HG03159 (cell line): ENCODE measurements at regions not wholly inside any gene's neighbourhood (a gene's known extent, or its start where the extent isn't known, plus 50 kb on each side); places are given as distances from the start of the nearest gene placed in this dataset.

Experiments
- ATAC-seq: cut with Tn5 transposase; IDR thresholded peaks from one replicate; pipeline ENCODE4 v1.9.1; 2021; ENCODE audit warnings: mild to moderate bottlenecking, moderate library complexity; ENCODE audit not compliant: unreplicated experiment

- ATAC-seq: no peak
These were observed 52.6 kb upstream of the ASB17 start for GRCh38 chr1:75984781-75985180.

- peak; percentile 85 for ATAC-seq
These were observed 53.6 kb upstream of the ASB17 start for GRCh38 chr1:75985827-75986226.

- no peak for ATAC-seq
These were observed 54.3 kb upstream of the ASB17 start for GRCh38 chr1:75986478-75986877.

GRCh38 chr1:75989121-75989520 is 56.9 kb upstream of the ASB17 start:
- no peak for ATAC-seq

- no peak for ATAC-seq
These were observed 58.5 kb upstream of the ASB17 start for GRCh38 chr1:75990686-75991085.

GRCh38 chr1:75991497-75992114 is 59.4 kb upstream of the ASB17 start:
- ATAC-seq: peak; percentile 81

GRCh38 chr1:75992312-75992711 is 60.1 kb upstream of the ASB17 start:
- no peak for ATAC-seq

- ATAC-seq: no peak
These were observed 61.5 kb upstream of the ASB17 start for GRCh38 chr1:75993661-75994060.

- no peak for ATAC-seq
These were observed 64.0 kb upstream of the ASB17 start for GRCh38 chr1:75996196-75996595.

- ATAC-seq: no peak
These were observed 66.8 kb upstream of the ASB17 start for GRCh38 chr1:75999034-75999433.

- no peak for ATAC-seq
These were observed 70.6 kb upstream of the ST6GALNAC3 start for GRCh38 chr1:76003946-76004345.

- no peak for ATAC-seq
These were observed 68.8 kb upstream of the ST6GALNAC3 start for GRCh38 chr1:76005765-76006164.

- no peak for ATAC-seq
These were observed 68.3 kb upstream of the ST6GALNAC3 start for GRCh38 chr1:76006234-76006633.

- no peak for ATAC-seq
These were observed 63.7 kb upstream of the ST6GALNAC3 start for GRCh38 chr1:76010802-76011201.

- no peak for ATAC-seq
These were observed 62.0 kb upstream of the ST6GALNAC3 start for GRCh38 chr1:76012341-76013205.

GRCh38 chr1:76013206-76013581 is 61.4 kb upstream of the ST6GALNAC3 start:
- ATAC-seq: no peak

- ATAC-seq: no peak
These were observed 59.0 kb upstream of the ST6GALNAC3 start for GRCh38 chr1:76015478-76016103.

- no peak for ATAC-seq
These were observed 56.5 kb upstream of the ST6GALNAC3 start for GRCh38 chr1:76018045-76018444.

GRCh38 chr1:76021846-76022245 is 52.7 kb upstream of the ST6GALNAC3 start:
- no peak for ATAC-seq

GRCh38 chr1:76023669-76024435 is 50.7 kb upstream of the ST6GALNAC3 start:
- ATAC-seq: no peak
